CD14-positive monocyte (primary cell): ENCODE measurements at regions not wholly inside any gene's neighbourhood (a gene's known extent, or its start where the extent isn't known, plus 50 kb on each side); places are given as distances from the start of the nearest gene placed in this dataset.

Experiments
- DNase-seq, 3 donors: peaks; one replicate each; pipeline ENCODE4 v3.0.0-alpha.2; 2011 to 2022
- H2AFZ ChIP-seq: 2 replicates; pipeline ENCODE4 v1.6.0; 2012; ENCODE audit warnings: mild to moderate bottlenecking, low read depth, low read length, inconsistent platforms; ENCODE audit not compliant: insufficient read depth, poor library complexity, severe bottlenecking
- H3K27ac ChIP-seq, 2 donors: 1 replicate in 1 of 2; 2 replicates in 1 of 2; pipeline ENCODE4 v1.5.1; 2012 to 2013; ENCODE audit warnings: low read length in 2 of 2, control low read depth in 1 of 2, inconsistent platforms in 1 of 2, low read depth in 1 of 2, mild to moderate bottlenecking in 1 of 2
- H3K27me3 ChIP-seq, 2 donors: one replicate each; pipeline versions ENCODE4 v1.6.0 to v1.6.1; 2011 to 2013; ENCODE audit warnings: low read length in 2 of 2; ENCODE audit not compliant: control insufficient read depth in 2 of 2, insufficient read depth in 2 of 2
- H3K36me3 ChIP-seq, 2 donors: replicated peaks in 1 of 2; 1 replicate in 1 of 2; 2 replicates in 1 of 2; pipeline versions ENCODE4 v1.5.1 to v1.6.1; 2012 to 2013; ENCODE audit warnings: low read length in 2 of 2, control low read depth in 1 of 2, inconsistent platforms in 1 of 2, mild to moderate bottlenecking in 1 of 2; ENCODE audit not compliant: insufficient read depth in 2 of 2, control insufficient read depth in 1 of 2
- H3K4me1 ChIP-seq, 2 donors: 1 replicate in 1 of 2; 2 replicates in 1 of 2; pipeline versions ENCODE4 v1.5.1 to v1.6.1; 2012 to 2013; ENCODE audit warnings: low read length in 2 of 2, control low read depth in 1 of 2, inconsistent platforms in 1 of 2, mild to moderate bottlenecking in 1 of 2, moderate library complexity in 1 of 2; ENCODE audit not compliant: insufficient read depth in 2 of 2, control insufficient read depth in 1 of 2
- H3K4me2 ChIP-seq: replicated peaks from 2 replicates; pipeline ENCODE3; 2012; ENCODE audit warnings: low read length, moderate library complexity, mild to moderate bottlenecking; ENCODE audit not compliant: poor library complexity, severe bottlenecking; ENCODE audit errors: extremely low read depth
- H3K4me3 ChIP-seq, 3 experiments: fragments of 200-600 bp in 1 of 3; sonication (generic) in 1 of 3; replicated peaks in 1 of 3; 1 replicate in 2 of 3; 2 replicates in 1 of 3; pipeline ENCODE4 v1.5.1; 2011 to 2013; ENCODE audit warnings: low read length in 3 of 3, mild to moderate bottlenecking in 3 of 3, control low read depth in 2 of 3, low read depth in 2 of 3, inconsistent platforms in 1 of 3, moderate library complexity in 1 of 3
- H3K79me2 ChIP-seq: 2 replicates; pipeline ENCODE4 v1.6.0; 2012; ENCODE audit warnings: mild to moderate bottlenecking, control low read depth, inconsistent platforms, low read length, moderate library complexity; ENCODE audit not compliant: insufficient read depth
- H3K9ac ChIP-seq: 2 replicates; pipeline ENCODE4 v1.6.0; 2017; ENCODE audit warnings: low read length, mild to moderate bottlenecking; ENCODE audit not compliant: insufficient read depth, poor library complexity, severe bottlenecking
- H3K9me3 ChIP-seq, 2 donors: replicated peaks in 1 of 2; 1 replicate in 1 of 2; 2 replicates in 1 of 2; pipeline versions ENCODE4 v1.5.1 to v1.6.1; 2012 to 2013; ENCODE audit warnings: low read length in 2 of 2, control low read depth in 1 of 2; ENCODE audit not compliant: control insufficient read depth in 1 of 2, insufficient read depth in 1 of 2
- H4K20me1 ChIP-seq: 2 replicates; pipeline ENCODE4 v1.6.0; 2012; ENCODE audit warnings: mild to moderate bottlenecking, low read length, control low read depth, moderate library complexity; ENCODE audit not compliant: insufficient read depth
- H3K27ac Mint-ChIP-seq, 7 donors: one replicate each; pipeline ENCODE4 v1.8.0; 2020; ENCODE audit warnings: mild to moderate bottlenecking in 7 of 7, mixed read lengths in 7 of 7, moderate library complexity in 6 of 7, inconsistent platforms in 2 of 7
- H3K27me3 Mint-ChIP-seq, 3 donors: one replicate each; pipeline ENCODE4 v1.8.0; 2021 to 2022; ENCODE audit warnings: low read depth in 3 of 3, mild to moderate bottlenecking in 3 of 3, mixed read lengths in 3 of 3, moderate library complexity in 3 of 3, inconsistent platforms in 1 of 3
- H3K36me3 Mint-ChIP-seq, 2 donors: one replicate each; pipeline ENCODE4 v1.8.0; 2020; ENCODE audit warnings: mixed read lengths in 2 of 2, inconsistent platforms in 1 of 2, mild to moderate bottlenecking in 1 of 2
- H3K4me1 Mint-ChIP-seq: one replicate; pipeline ENCODE4 v1.8.0; 2020; ENCODE audit warnings: mild to moderate bottlenecking, mixed read lengths
- H3K4me3 Mint-ChIP-seq, 2 donors: one replicate each; pipeline ENCODE4 v1.8.0; 2020; ENCODE audit warnings: mild to moderate bottlenecking in 2 of 2, mixed read lengths in 2 of 2, moderate library complexity in 1 of 2
- H3K9me3 Mint-ChIP-seq, 7 donors: one replicate each; pipeline ENCODE4 v1.8.0; 2020 to 2022; ENCODE audit warnings: mixed read lengths in 7 of 7, mild to moderate bottlenecking in 6 of 7, moderate library complexity in 6 of 7, inconsistent platforms in 2 of 7
- WGBS: methylation state at CpG from one replicate; pipeline ENCODE4 v1.1.5; 2013; ENCODE audit warnings: missing lambda C conversion rate; ENCODE audit not compliant: insufficient coverage; 5-methylcytosine and 5-hydroxymethylcytosine counted together
- intact Hi-C, 2 donors: fragments of 100-400 bp; cut with micrococcal nuclease; formaldehyde crosslinking; loops; one replicate each; pipeline versions ENCODE4 v1.15.0 to v1.15.1; 2023
- TF ChIP-seq, protein P1 (sequence below): fragments of 200-600 bp; IDR thresholded peaks from one replicate; pipeline ENCODE4 v1.8.0; 2022; ENCODE audit warnings: antibody characterized with exemption, mild to moderate bottlenecking

DNA sequence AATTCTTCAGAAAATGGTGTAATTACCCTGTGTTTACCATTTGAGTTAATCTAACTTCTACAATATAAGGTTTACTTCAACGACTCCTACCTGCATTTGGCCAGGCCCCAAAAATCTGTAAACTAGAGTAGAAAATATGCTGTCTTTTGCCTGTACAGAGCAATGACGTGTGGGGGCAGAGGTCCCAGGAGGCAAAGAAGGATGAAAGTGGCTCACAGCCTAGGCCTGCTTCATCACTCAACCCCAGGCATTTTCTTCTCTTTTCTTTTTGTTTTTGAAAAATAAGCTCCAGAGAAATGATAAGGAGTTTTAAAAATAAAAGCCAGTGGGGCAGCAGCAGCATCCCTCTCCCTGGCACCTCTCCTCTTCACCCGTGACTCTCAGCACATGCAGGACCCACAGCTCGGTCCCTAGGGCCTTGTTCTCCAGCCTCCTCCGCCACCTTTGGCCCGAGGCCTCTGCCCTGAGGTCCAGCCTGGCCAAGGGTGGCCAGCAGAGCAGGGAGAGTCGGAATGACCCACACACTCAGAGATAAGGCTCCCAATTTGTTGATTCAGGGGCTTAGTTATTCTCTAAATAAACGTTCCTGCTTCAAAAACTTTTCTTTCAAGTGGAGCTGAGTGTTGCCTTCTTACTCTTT lies 76.6 kb upstream of the ADRA1D start:
- WGBS: 95% methylated on average over 5 of the region's 8 CpGs
- H3K4me3 Mint-ChIP-seq: no peak overlapping the region
- H3K27ac ChIP-seq: no peak overlapping the region
- peaks cover 39 to 46% of the 10 kb centered on the region in 2 donors for H3K4me1 ChIP-seq
- DNase-seq: no peak
- TF ChIP-seq, protein P1, sequence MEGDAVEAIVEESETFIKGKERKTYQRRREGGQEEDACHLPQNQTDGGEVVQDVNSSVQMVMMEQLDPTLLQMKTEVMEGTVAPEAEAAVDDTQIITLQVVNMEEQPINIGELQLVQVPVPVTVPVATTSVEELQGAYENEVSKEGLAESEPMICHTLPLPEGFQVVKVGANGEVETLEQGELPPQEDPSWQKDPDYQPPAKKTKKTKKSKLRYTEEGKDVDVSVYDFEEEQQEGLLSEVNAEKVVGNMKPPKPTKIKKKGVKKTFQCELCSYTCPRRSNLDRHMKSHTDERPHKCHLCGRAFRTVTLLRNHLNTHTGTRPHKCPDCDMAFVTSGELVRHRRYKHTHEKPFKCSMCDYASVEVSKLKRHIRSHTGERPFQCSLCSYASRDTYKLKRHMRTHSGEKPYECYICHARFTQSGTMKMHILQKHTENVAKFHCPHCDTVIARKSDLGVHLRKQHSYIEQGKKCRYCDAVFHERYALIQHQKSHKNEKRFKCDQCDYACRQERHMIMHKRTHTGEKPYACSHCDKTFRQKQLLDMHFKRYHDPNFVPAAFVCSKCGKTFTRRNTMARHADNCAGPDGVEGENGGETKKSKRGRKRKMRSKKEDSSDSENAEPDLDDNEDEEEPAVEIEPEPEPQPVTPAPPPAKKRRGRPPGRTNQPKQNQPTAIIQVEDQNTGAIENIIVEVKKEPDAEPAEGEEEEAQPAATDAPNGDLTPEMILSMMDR: no peak
- H3K27me3 Mint-ChIP-seq: peaks cover 1 to 4% (median 3%) of the 10 kb centered on the region in 3 donors
- peaks cover 0 to 10% (median 8%) of the 10 kb centered on the region in 7 donors for H3K9me3 Mint-ChIP-seq
- H3K9ac ChIP-seq: no peak overlapping the region
- no peaks in the 10 kb centered on the region for H3K27me3 ChIP-seq
- H3K27ac Mint-ChIP-seq: peak overlapping the region in 3 of 7 donors; percentile 19 to 84 (median 50)
- H3K4me3 ChIP-seq: no peak overlapping the region
- peaks cover 45% of the 10 kb centered on the region for H3K4me1 Mint-ChIP-seq
- no peaks in the 10 kb centered on the region for H3K36me3 ChIP-seq
- H4K20me1 ChIP-seq: no peaks in the 10 kb centered on the region
- no peaks in the 10 kb centered on the region for H3K9me3 ChIP-seq
- H3K36me3 Mint-ChIP-seq: peaks cover 0 to 3% of the 10 kb centered on the region in 2 donors
- H2AFZ ChIP-seq: no peak overlapping the region
- no peak overlapping the region for H3K4me2 ChIP-seq
- no peaks in the 10 kb centered on the region for H3K79me2 ChIP-seq
- intact Hi-C loops: loop anchor here in 1 of 2 donors (10.0 kb wide), 1 partner anchor 89 kb away; no protein-coding TSS in a partner anchor

DNA sequence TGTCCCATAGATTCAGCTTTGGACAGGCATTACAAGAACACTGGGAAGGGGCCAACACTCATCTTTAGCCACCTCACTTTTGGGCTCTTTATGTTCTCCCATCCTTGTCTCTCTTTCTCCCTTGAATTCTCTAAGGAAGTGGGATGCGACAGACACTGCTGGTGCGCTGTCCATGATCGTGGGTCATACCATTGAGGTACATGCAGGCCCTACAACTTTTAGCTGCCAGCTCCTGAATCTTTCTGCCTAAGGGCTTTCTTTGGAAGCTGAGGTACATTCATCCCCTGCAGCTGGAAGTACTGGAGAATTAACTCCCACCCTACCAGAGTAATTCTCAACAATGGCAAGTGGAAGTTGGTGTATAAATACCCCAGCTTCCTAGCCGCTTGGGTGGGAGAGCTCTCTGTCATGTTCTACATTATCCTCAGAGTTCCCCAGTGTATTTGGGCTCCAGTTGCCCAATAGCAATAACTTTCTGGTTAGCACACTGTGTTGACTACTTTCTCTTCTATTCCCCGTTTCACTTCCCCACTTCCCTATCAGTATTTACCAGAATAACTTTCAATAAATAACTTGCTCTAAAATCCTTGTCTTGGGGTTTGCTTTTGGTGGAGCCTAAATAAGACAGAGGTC lies 75.6 kb upstream of the ADRA1D start:
- no peak overlapping the region for H2AFZ ChIP-seq
- Mint-ChIP-seq H3K27me3 (peaks cover 1 to 6% (median 4%) of the 10 kb centered on the region in 3 donors), H3K9me3 (peaks cover 0 to 13% (median 11%) of the 10 kb centered on the region in 7 donors), H3K4me3 (peak overlapping the region in 1 of 2 donors; percentile 52), H3K4me1 (peaks cover 51% of the 10 kb centered on the region), H3K27ac (peak overlapping the region in 6 of 7 donors; percentile 15 to 87 (median 62)), H3K36me3 (peaks cover 0 to 3% of the 10 kb centered on the region in 2 donors)
- peak; percentile 33 to 67 (median 58) for DNase-seq
- H3K27me3 ChIP-seq: no peaks in the 10 kb centered on the region
- no peaks in the 10 kb centered on the region for H3K36me3 ChIP-seq
- H3K4me1 ChIP-seq: peaks cover 47 to 54% of the 10 kb centered on the region in 2 donors
- H4K20me1 ChIP-seq: no peaks in the 10 kb centered on the region
- no peak overlapping the region for H3K4me3 ChIP-seq
- H3K9ac ChIP-seq: no peak overlapping the region
- 55% methylated on average over 5 of the region's 5 CpGs for WGBS
- no peaks in the 10 kb centered on the region for H3K79me2 ChIP-seq
- H3K9me3 ChIP-seq: no peaks in the 10 kb centered on the region
- no peak overlapping the region for H3K27ac ChIP-seq
- intact Hi-C loops: loop anchor here in 1 of 2 donors (10.0 kb wide), 1 partner anchor 90 kb away; no protein-coding TSS in a partner anchor
- TF ChIP-seq, protein P1: no peak
- H3K4me2 ChIP-seq: peak overlapping the region; percentile 0
